ENCODE measurements at regions not wholly inside any gene's neighbourhood (a gene's known extent, or its start where the extent isn't known, plus 50 kb on each side); places are given as distances from the start of the nearest gene placed in this dataset.

- TF ChIP-seq HOXD13 (CRISPR knock-in tag; IDR thresholded peaks at IDR 0.05; ENCODE audit: borderline replicate concordance) (no peak), ZNF423 (tag by site-specific recombination; IDR thresholded peaks at IDR 0.05) (no peak)
These were observed 90.0 kb downstream of the DHCR7 start (continued) for GRCh38 chr11:71358122-71358728.

- no peaks in the 10 kb centered on the region for H3K4me1 ChIP-seq (ENCODE audit: control insufficient read depth, insufficient read depth, low read length)
- H3K27ac ChIP-seq (ENCODE audit: extremely low read depth, low read depth, low read length), result no peak overlapping the region
- ChIA-PET POLR2A (no interaction called here), CTCF (no interaction called here)
- H3K36me3 ChIP-seq (ENCODE audit: control insufficient read depth in 2 of 2, insufficient read depth in 1 of 2, low read length in 2 of 2), result no peaks in the 10 kb centered on the region
- no peaks in the 10 kb centered on the region for H3K9me3 ChIP-seq (ENCODE audit: control insufficient read depth, insufficient read depth, low read depth, low read length)
- H3K4me3 ChIP-seq (ENCODE audit: low read depth, low read length), result no peak overlapping the region
- TF ChIP-seq ZBTB11 (tag by site-specific recombination; conservative IDR thresholded peaks at IDR 0.05; ENCODE audit: low read depth) (no peak), YY2 (tag by site-specific recombination; IDR thresholded peaks at IDR 0.05) (no peak), CTCF (tag by site-specific recombination; IDR thresholded peaks at IDR 0.05) (no peak), ZNF518A (tag by site-specific recombination; conservative IDR thresholded peaks at IDR 0.05; ENCODE audit: low read depth) (no peak), ZXDB (tag by site-specific recombination; IDR thresholded peaks at IDR 0.05) (no peak), PBX3 (CRISPR knock-in tag; IDR thresholded peaks at IDR 0.05) (no peak), ZNF623 (tag by site-specific recombination; IDR thresholded peaks at IDR 0.05) (no peak), ZNF701 (tag by site-specific recombination; IDR thresholded peaks at IDR 0.05) (no peak), ZNF248 (tag by site-specific recombination; IDR thresholded peaks at IDR 0.05) (no peak)
These were observed 90.8 kb downstream of the DHCR7 start for GRCh38 chr11:71357414-71357813.

- CTCF ChIA-PET, result interaction anchor here (2.0 kb wide), 1 partner anchor 14 kb away, joined by 4 read pairs; no protein-coding TSS in a partner anchor
- H3K36me3 ChIP-seq (ENCODE audit: control insufficient read depth in 2 of 2, insufficient read depth in 1 of 2, low read length in 2 of 2), result no peaks in the 10 kb centered on the region
- H3K4me3 ChIP-seq (ENCODE audit: low read depth, low read length), result no peak overlapping the region
- TF ChIP-seq ZNF16 (tag by site-specific recombination; IDR thresholded peaks at IDR 0.05; ENCODE audit: low read depth) (no peak), ZNF24 (tag by site-specific recombination; IDR thresholded peaks at IDR 0.05) (no peak), ZNF488 (tag by site-specific recombination; IDR thresholded peaks at IDR 0.05) (no peak)
- H3K27ac ChIP-seq (ENCODE audit: extremely low read depth, low read depth, low read length), result no peak overlapping the region
- no peaks in the 10 kb centered on the region for H3K4me1 ChIP-seq (ENCODE audit: control insufficient read depth, insufficient read depth, low read length)
- H3K9me3 ChIP-seq (ENCODE audit: control insufficient read depth, insufficient read depth, low read depth, low read length), result no peaks in the 10 kb centered on the region
- POLR2A ChIA-PET, result no interaction called here
These were observed 91.3 kb downstream of the DHCR7 start for GRCh38 chr11:71356904-71357303.
